ENCODE measurements at regions not wholly inside any gene's neighbourhood (a gene's known extent, or its start where the extent isn't known, plus 50 kb on each side); places are given as distances from the start of the nearest gene placed in this dataset.
"Not testable (repeated sequence)": the region's sequence is repeated elsewhere in the genome, so short reads cannot be mapped to it uniquely, and the experiment has no call there.

DNA sequence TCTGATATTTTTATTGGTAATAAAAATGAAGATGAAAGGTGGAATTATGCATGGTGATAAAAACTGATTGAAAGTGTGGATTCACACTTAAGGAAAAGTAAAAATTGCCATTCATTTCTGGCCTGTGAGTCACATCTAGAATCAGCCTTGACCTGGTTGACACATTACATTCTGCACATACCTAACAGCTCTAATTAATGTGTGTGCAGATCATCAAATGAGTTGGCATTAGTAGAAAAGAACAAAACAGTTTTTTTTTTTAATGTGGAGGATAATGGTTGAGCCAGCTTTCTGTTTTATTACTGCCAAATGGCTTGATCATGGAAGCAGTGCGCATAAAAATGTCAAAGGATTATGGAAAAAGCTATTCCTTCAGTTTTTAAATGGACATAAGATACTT lies 142.6 kb upstream of the TMEM196 start:
- no peaks in the 10 kb centered on the region for H3K4me1 ChIP-seq (ENCODE audit: insufficient read depth, low read length)
- no peak overlapping the region for H3K4me3 ChIP-seq (ENCODE audit: low read length)
- no peak overlapping the region for H3K9ac ChIP-seq (ENCODE audit: low read depth, low read length)
- H3K36me3 ChIP-seq (ENCODE audit: insufficient read depth, low read depth, low read length): no peaks in the 10 kb centered on the region
- no peaks in the 10 kb centered on the region for H3K27me3 ChIP-seq (ENCODE audit: insufficient read depth, low read length)
- H3K27ac ChIP-seq (ENCODE audit: low read length): no peak overlapping the region
- H3K9me3 ChIP-seq (ENCODE audit: insufficient read depth, low read depth, low read length): no peaks in the 10 kb centered on the region

DNA sequence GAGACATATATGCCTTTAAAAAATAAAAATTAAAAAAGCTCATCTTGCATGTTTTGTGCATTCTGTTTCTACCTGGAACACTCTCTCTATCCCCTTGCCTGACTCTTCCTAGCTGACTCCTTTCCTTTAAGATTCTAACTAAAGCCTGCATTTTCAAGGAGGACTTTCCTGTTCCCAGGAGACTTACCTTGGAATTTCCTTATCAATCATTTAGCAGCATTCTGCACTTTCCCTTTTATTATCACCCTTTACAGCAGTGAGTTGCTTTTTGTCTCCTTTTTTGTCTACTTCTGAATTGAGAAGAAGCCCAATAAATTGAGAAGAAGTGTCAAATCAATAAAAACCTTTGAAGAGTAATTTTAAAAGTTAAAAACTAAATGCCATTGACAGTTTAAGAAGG lies 142.2 kb upstream of the TMEM196 start:
- Histone ChIP-seq H3K9me3 (ENCODE audit: insufficient read depth, low read depth, low read length) (no peaks in the 10 kb centered on the region), H3K4me3 (ENCODE audit: low read length) (no peak overlapping the region), H3K27me3 (ENCODE audit: insufficient read depth, low read length) (no peaks in the 10 kb centered on the region), H3K9ac (ENCODE audit: low read depth, low read length) (no peak overlapping the region), H3K36me3 (ENCODE audit: insufficient read depth, low read depth, low read length) (no peaks in the 10 kb centered on the region), H3K4me1 (ENCODE audit: insufficient read depth, low read length) (no peaks in the 10 kb centered on the region), H3K27ac (ENCODE audit: low read length) (no peak overlapping the region)

DNA sequence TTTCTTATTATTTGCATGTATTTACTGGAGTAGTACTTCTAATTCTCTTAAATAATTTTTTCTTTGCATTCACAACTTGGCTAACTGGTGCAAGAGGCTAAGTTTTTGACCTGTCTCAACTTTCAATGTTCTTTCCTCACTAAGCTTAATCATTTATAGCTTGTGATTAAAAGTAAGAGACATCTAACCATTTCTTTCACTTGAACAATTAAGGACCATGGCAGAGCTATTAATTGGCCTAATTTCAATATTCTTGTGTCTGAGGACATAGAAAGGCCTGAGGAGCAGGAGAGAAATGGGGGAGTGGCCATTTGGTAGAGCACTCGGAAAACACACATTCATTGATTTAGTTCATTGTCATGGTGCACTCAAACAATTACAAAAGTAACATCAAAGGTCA lies 141.4 kb upstream of the TMEM196 start:
- H3K4me3 ChIP-seq (ENCODE audit: low read length): no peak overlapping the region
- H3K36me3 ChIP-seq (ENCODE audit: insufficient read depth, low read depth, low read length): no peaks in the 10 kb centered on the region
- no peak overlapping the region for H3K27ac ChIP-seq (ENCODE audit: low read length)
- H3K9me3 ChIP-seq (ENCODE audit: insufficient read depth, low read depth, low read length): no peaks in the 10 kb centered on the region
- H3K27me3 ChIP-seq (ENCODE audit: insufficient read depth, low read length): no peaks in the 10 kb centered on the region
- no peak overlapping the region for H3K9ac ChIP-seq (ENCODE audit: low read depth, low read length)
- no peaks in the 10 kb centered on the region for H3K4me1 ChIP-seq (ENCODE audit: insufficient read depth, low read length)

- H3K9ac ChIP-seq (ENCODE audit: low read depth, low read length): no peak overlapping the region
- no peaks in the 10 kb centered on the region for H3K4me1 ChIP-seq (ENCODE audit: insufficient read depth, low read length)
- H3K9me3 ChIP-seq (ENCODE audit: insufficient read depth, low read depth, low read length): peaks cover 4% of the 10 kb centered on the region; the same call in 1 of the 2 replicates
- H3K27ac ChIP-seq (ENCODE audit: low read length): no peak overlapping the region
- H3K4me3 ChIP-seq (ENCODE audit: low read length): no peak overlapping the region
- H3K27me3 ChIP-seq (ENCODE audit: insufficient read depth, low read length): no peaks in the 10 kb centered on the region
- H3K36me3 ChIP-seq (ENCODE audit: insufficient read depth, low read depth, low read length): no peaks in the 10 kb centered on the region
These were observed 126.7 kb upstream of the TMEM196 start for GRCh38 chr7:19900118-19900517.

DNA sequence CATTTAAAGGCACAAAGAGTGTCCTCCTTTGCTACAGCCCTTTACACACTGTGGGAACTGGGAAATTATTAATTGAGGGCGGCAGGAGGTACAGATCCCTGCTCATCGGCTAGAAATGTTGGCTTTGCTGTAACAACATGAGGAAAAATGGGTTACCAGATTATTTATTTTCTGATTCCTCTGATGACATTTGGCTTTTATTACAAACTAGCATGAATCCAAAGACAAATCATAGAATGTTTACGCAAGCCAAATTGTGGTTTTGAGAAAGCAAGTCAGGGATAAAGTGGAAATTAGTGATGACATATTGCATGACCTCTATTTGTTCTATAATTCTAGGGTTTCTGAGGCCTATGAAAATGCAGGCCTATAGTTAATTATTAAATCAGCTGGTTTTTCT lies 126.1 kb upstream of the TMEM196 start:
- no peaks in the 10 kb centered on the region for H3K36me3 ChIP-seq (ENCODE audit: insufficient read depth, low read depth, low read length)
- H3K9me3 ChIP-seq (ENCODE audit: insufficient read depth, low read depth, low read length): peaks cover 7% of the 10 kb centered on the region; the same call in 1 of the 2 replicates
- no peak overlapping the region for H3K4me3 ChIP-seq (ENCODE audit: low read length)
- H3K9ac ChIP-seq (ENCODE audit: low read depth, low read length): no peak overlapping the region
- H3K27me3 ChIP-seq (ENCODE audit: insufficient read depth, low read length): no peaks in the 10 kb centered on the region
- no peak overlapping the region for H3K27ac ChIP-seq (ENCODE audit: low read length)
- H3K4me1 ChIP-seq (ENCODE audit: insufficient read depth, low read length): no peaks in the 10 kb centered on the region

GRCh38 chr7:19882893-19883292 lies 109.5 kb upstream of the TMEM196 start:
- H3K9me3 ChIP-seq (ENCODE audit: insufficient read depth, low read depth, low read length): peaks cover 14% of the 10 kb centered on the region
- H3K9ac ChIP-seq (ENCODE audit: low read depth, low read length); H3K27me3 ChIP-seq (ENCODE audit: insufficient read depth, low read length); H3K4me1 ChIP-seq (ENCODE audit: insufficient read depth, low read length); H3K4me3 ChIP-seq (ENCODE audit: low read length); H3K27ac ChIP-seq (ENCODE audit: low read length); H3K36me3 ChIP-seq (ENCODE audit: insufficient read depth, low read depth, low read length): not testable (repeated sequence)

DNA sequence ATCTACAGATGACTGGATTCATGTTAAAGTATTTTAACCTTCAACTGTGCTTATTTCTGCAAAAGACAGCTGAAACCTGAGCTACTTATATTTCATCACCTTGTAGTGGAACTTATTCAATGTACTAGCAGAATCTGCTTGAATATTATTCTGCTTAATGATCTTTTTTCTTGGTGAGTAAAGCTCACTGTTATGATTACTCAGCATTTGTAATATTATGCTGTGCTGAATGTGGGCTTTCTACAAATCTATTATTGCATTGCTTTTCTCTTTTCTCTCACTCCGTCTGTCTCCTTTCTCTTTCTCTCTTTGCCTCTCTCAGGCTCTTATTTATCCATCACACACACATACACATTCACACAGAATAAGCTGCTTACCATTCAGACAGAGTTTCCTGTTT lies 98.7 kb upstream of the TMEM196 start:
- H3K4me3 ChIP-seq (ENCODE audit: low read length): no peak overlapping the region
- no peaks in the 10 kb centered on the region for H3K4me1 ChIP-seq (ENCODE audit: insufficient read depth, low read length)
- no peaks in the 10 kb centered on the region for H3K36me3 ChIP-seq (ENCODE audit: insufficient read depth, low read depth, low read length)
- no peak overlapping the region for H3K9ac ChIP-seq (ENCODE audit: low read depth, low read length)
- no peaks in the 10 kb centered on the region for H3K27me3 ChIP-seq (ENCODE audit: insufficient read depth, low read length)
- H3K27ac ChIP-seq (ENCODE audit: low read length): no peak overlapping the region
- H3K9me3 ChIP-seq (ENCODE audit: insufficient read depth, low read depth, low read length): no peaks in the 10 kb centered on the region

DNA sequence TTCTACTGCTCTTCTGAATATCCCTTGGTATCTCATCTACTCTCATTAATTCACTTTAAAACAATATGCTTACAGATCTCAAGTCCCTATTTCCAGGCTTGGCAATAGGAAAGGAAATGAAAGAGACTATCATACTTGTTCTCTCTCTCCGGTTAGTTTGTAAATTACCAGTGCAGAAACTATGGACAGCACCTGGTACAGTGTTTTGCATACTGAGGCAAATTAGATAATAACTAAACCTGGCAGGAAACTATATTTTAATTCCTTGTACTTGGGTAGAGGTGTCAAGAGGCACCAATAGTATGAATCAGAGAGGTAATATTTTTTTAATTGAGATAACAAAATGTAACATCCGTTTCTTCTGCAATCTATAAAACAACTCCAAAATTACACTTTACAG lies 97.7 kb upstream of the TMEM196 start:
- Histone ChIP-seq H3K27me3 (ENCODE audit: insufficient read depth, low read length) (no peaks in the 10 kb centered on the region), H3K9me3 (ENCODE audit: insufficient read depth, low read depth, low read length) (no peaks in the 10 kb centered on the region), H3K36me3 (ENCODE audit: insufficient read depth, low read depth, low read length) (no peaks in the 10 kb centered on the region)

GRCh38 chr7:19869979-19870378 lies 96.6 kb upstream of the TMEM196 start:
- no peak overlapping the region for H3K27ac ChIP-seq (ENCODE audit: low read length)
- H3K4me3 ChIP-seq (ENCODE audit: low read length): no peak overlapping the region
- H3K9me3 ChIP-seq (ENCODE audit: insufficient read depth, low read depth, low read length): no peaks in the 10 kb centered on the region
- H3K4me1 ChIP-seq (ENCODE audit: insufficient read depth, low read length): no peaks in the 10 kb centered on the region
- H3K27me3 ChIP-seq (ENCODE audit: insufficient read depth, low read length): no peaks in the 10 kb centered on the region
- no peak overlapping the region for H3K9ac ChIP-seq (ENCODE audit: low read depth, low read length)
- H3K36me3 ChIP-seq (ENCODE audit: insufficient read depth, low read depth, low read length): no peaks in the 10 kb centered on the region

More for the DNA sequence above, 97.7 kb upstream of the TMEM196 start:
- Histone ChIP-seq H3K9ac (ENCODE audit: low read depth, low read length) (no peak overlapping the region), H3K4me3 (ENCODE audit: low read length) (no peak overlapping the region), H3K27ac (ENCODE audit: low read length) (no peak overlapping the region), H3K4me1 (ENCODE audit: insufficient read depth, low read length) (no peaks in the 10 kb centered on the region)

DNA sequence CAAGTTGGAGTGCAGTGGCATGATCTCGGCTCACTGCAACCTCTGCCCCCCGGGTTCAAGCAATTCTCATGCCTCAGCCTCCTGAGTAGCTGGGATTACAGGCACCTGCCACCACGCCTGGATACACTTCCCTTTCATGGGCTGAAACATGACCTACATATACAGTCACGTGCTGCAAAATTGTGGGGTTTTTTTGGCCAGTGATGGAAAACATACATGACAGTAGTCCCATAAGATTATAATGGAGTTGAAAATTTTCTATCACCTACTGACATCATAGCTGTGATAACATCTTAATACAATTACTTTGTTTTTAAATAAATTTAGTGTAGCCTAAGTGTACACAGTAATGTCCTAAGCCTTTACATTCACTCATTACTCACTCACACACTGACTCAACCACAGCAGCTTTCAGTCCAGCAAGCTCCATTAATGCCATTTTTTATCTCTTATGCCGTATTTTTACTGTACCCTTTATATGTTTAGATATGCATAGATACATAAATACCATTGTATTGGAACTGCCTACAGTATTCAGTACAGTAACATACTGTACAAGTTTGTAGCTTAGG lies 79.9 kb upstream of the TMEM196 start:
- H3K9ac ChIP-seq (ENCODE audit: low read depth, low read length): no peak overlapping the region
- H3K4me3 ChIP-seq (ENCODE audit: low read length): no peak overlapping the region
- no peak overlapping the region for H3K27ac ChIP-seq (ENCODE audit: low read length)
- no peaks in the 10 kb centered on the region; the same call in 1 of the 2 replicates for H3K4me1 ChIP-seq (ENCODE audit: insufficient read depth, low read length)
- H3K36me3 ChIP-seq (ENCODE audit: insufficient read depth, low read depth, low read length): no peaks in the 10 kb centered on the region
- H3K9me3 ChIP-seq (ENCODE audit: insufficient read depth, low read depth, low read length): no peaks in the 10 kb centered on the region
- H3K27me3 ChIP-seq (ENCODE audit: insufficient read depth, low read length): no peaks in the 10 kb centered on the region

DNA sequence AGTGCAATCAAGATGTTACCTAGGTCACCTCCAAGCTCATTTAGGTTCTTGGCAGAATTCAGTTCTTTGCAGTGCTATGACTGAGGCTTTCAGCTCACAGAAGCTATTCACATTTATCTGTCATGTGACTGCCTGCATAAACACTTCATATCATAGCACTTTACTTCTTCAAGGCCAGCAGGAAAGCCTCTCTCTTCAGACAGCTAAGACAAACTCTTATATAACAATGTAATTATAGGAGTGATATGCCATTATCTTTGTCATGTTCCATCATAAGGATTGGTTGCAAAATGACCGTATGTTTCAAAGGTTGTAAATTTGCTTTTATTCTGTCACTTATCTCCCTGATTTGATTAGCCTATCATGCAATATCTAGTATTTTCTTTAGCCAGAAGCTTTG lies 78.8 kb upstream of the TMEM196 start:
- peaks cover 3% of the 10 kb centered on the region; the same call in 1 of the 2 replicates for H3K4me1 ChIP-seq (ENCODE audit: insufficient read depth, low read length)
- no peaks in the 10 kb centered on the region for H3K36me3 ChIP-seq (ENCODE audit: insufficient read depth, low read depth, low read length)
- no peaks in the 10 kb centered on the region for H3K9me3 ChIP-seq (ENCODE audit: insufficient read depth, low read depth, low read length)
- H3K27ac ChIP-seq (ENCODE audit: low read length): no peak overlapping the region
- no peak overlapping the region for H3K4me3 ChIP-seq (ENCODE audit: low read length)
- no peaks in the 10 kb centered on the region for H3K27me3 ChIP-seq (ENCODE audit: insufficient read depth, low read length)
- H3K9ac ChIP-seq (ENCODE audit: low read depth, low read length): no peak overlapping the region

GRCh38 chr7:19851504-19851903 lies 78.1 kb upstream of the TMEM196 start:
- H3K27me3 ChIP-seq (ENCODE audit: insufficient read depth, low read length): no peaks in the 10 kb centered on the region
- no peak overlapping the region for H3K4me3 ChIP-seq (ENCODE audit: low read length)
- no peaks in the 10 kb centered on the region for H3K9me3 ChIP-seq (ENCODE audit: insufficient read depth, low read depth, low read length)
- H3K4me1 ChIP-seq (ENCODE audit: insufficient read depth, low read length): peaks cover 3% of the 10 kb centered on the region; the same call in 1 of the 2 replicates
- H3K36me3 ChIP-seq (ENCODE audit: insufficient read depth, low read depth, low read length): no peaks in the 10 kb centered on the region
- no peak overlapping the region for H3K9ac ChIP-seq (ENCODE audit: low read depth, low read length)
- no peak overlapping the region for H3K27ac ChIP-seq (ENCODE audit: low read length)
